PC-9 (cell line): ENCODE measurements at regions not wholly inside any gene's neighbourhood (a gene's known extent, or its start where the extent isn't known, plus 50 kb on each side); places are given as distances from the start of the nearest gene placed in this dataset.

Experiments
- BruUV-seq: library from RNA; stranded (reverse); fragments of 400-500 nt; replicated peaks from 2 replicates; lab custom pipeline; 2021; lab: Mats Ljungman, UMichigan
- CTCF ChIA-PET: fragments of 300-600 bp; sonication (Branson Sonifier 250); formaldehyde crosslinking; loops from one replicate; lab custom pipeline; 2022; ENCODE audit warnings: antibody characterized with exemption; lab: Charles Lee
- POLR2A ChIA-PET: fragments of 300-600 bp; sonication (Branson Sonifier 250); formaldehyde crosslinking; loops from one replicate; lab custom pipeline; 2022; ENCODE audit warnings: antibody characterized with exemption; ENCODE audit not compliant: unreplicated experiment; lab: Charles Lee
- DNase-seq, 2 experiments: peaks; one replicate each; pipeline versions ENCODE4 v3.0.0 to v3.0.0-alpha.2; 2015 to 2022; ENCODE audit warnings: mixed read lengths in 1 of 2
- H2AFZ ChIP-seq: fragments of 200-600 bp; sonication (generic); 2 replicates; pipeline ENCODE4 v1.8.1; 2017; ENCODE audit warnings: antibody characterized with exemption
- H3F3A ChIP-seq: fragments of 200-600 bp; sonication (generic); 2 replicates; pipeline ENCODE4 v1.8.1; 2017; ENCODE audit warnings: antibody characterized with exemption, mild to moderate bottlenecking, low read depth; ENCODE audit not compliant: insufficient read depth
- H3K27ac ChIP-seq: fragments of 200-600 bp; sonication (generic); 2 replicates; pipeline ENCODE4 v1.6.1; 2016; ENCODE audit warnings: mixed run types
- H3K27me3 ChIP-seq: fragments of 200-600 bp; sonication (generic); 2 replicates; pipeline ENCODE4 v1.6.1; 2016; ENCODE audit warnings: low read depth, mixed run types; ENCODE audit not compliant: insufficient read depth
- H3K36me3 ChIP-seq: fragments of 200-600 bp; sonication (generic); 2 replicates; pipeline ENCODE4 v1.6.1; 2016; ENCODE audit warnings: low read depth, mixed run types
- H3K4me1 ChIP-seq: fragments of 200-600 bp; sonication (generic); replicated peaks from 2 replicates; pipeline ENCODE4 v1.6.1; 2016; ENCODE audit warnings: mixed run types; ENCODE audit not compliant: insufficient read depth
- H3K4me2 ChIP-seq: fragments of 200-600 bp; sonication (generic); 2 replicates; pipeline ENCODE4 v1.6.1; 2017; ENCODE audit warnings: mixed run types
- H3K4me3 ChIP-seq: fragments of 200-600 bp; sonication (generic); 2 replicates; pipeline ENCODE4 v1.6.1; 2016; ENCODE audit warnings: mixed run types
- H3K79me2 ChIP-seq: fragments of 200-600 bp; sonication (generic); 2 replicates; pipeline ENCODE4 v1.6.1; 2017; ENCODE audit warnings: low read depth, mixed run types
- H3K9me2 ChIP-seq: fragments of 200-600 bp; sonication (generic); 2 replicates; pipeline ENCODE4 v1.8.1; 2017; ENCODE audit warnings: mild to moderate bottlenecking; ENCODE audit not compliant: insufficient read depth
- H3K9me3 ChIP-seq: fragments of 200-600 bp; sonication (generic); 2 replicates; pipeline ENCODE4 v1.8.1; 2016; ENCODE audit warnings: low read depth; ENCODE audit not compliant: insufficient read depth
- H4K20me1 ChIP-seq: fragments of 200-600 bp; sonication (generic); 2 replicates; pipeline ENCODE4 v1.8.1; 2017; ENCODE audit not compliant: insufficient read depth
- EZH2 ChIP-seq: fragments of 200-600 bp; sonication (generic); IDR thresholded peaks from 2 replicates; pipeline ENCODE4 v1.8.0; 2017; ENCODE audit warnings: antibody characterized with exemption, low read depth
- intact Hi-C: fragments of 100-400 bp; cut with micrococcal nuclease; formaldehyde crosslinking; loops from one replicate; pipeline ENCODE4 v1.10.0; 2022; ENCODE audit not compliant: unreplicated experiment
- TF ChIP-seq, protein P1 (sequence below): fragments of 200-600 bp; sonication (generic); conservative IDR thresholded peaks from 2 replicates; pipeline ENCODE4 v1.6.1; 2017; ENCODE audit warnings: mixed run types, antibody characterized with exemption, mild to moderate bottlenecking, moderate library complexity

DNA sequence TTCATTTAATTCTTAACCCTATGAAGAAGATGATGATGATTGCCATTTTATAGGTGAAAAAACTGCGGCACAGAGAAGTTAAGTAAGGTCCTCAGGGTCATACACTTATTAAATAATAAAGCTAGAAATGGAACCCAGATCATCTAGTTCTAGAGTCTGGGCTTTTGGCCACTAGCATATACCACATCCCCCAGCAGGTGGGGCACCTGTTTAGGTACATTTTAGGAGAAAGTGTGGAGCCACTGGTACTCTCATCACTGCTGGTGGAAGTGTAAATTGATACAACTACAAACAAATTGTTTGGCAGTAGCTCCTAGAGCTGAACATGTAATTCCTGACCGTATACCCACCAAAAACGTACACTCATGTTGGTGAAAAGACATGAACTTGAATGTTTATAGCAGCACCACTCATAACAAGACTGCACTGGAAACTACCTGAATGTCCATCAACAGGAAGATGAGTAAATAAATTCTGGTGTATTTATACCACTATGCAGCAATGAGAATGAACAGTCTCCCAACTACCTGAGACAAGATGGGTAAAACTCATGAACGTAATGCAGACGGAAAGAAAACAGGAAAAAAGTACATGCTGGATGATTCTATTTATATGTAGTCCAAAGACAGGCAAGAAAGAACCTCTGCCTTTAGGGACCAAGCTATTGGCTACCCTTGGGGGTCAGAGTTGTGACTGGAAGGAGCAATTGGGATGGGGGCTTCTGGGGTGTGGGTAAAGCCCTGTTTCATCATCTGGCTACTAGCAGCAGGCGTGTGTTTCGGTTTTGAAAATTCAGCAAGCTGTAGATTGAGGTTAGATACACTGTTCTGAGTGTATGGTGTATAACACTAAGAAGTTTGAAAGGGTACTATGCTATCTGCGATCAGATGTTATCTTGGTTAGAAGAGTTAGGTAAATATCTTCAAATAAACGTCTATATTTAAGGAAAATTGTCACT is 72.3 kb upstream of the ADGRG2 start:
- Histone ChIP-seq H3F3A (no peaks in the 10 kb centered on the region), H2AFZ (no peak overlapping the region), H3K4me1 (no peaks in the 10 kb centered on the region), H3K9me3 (no peaks in the 10 kb centered on the region), H3K27me3 (peaks cover 27% of the 10 kb centered on the region), H3K36me3 (no peaks in the 10 kb centered on the region), H3K4me2 (no peak overlapping the region), H3K27ac (no peak overlapping the region), H3K79me2 (no peaks in the 10 kb centered on the region), H4K20me1 (no peaks in the 10 kb centered on the region), H3K4me3 (no peak overlapping the region), H3K9me2 (no peaks in the 10 kb centered on the region)
- TF ChIP-seq EZH2, result no peak
- TF ChIP-seq, protein P1, sequence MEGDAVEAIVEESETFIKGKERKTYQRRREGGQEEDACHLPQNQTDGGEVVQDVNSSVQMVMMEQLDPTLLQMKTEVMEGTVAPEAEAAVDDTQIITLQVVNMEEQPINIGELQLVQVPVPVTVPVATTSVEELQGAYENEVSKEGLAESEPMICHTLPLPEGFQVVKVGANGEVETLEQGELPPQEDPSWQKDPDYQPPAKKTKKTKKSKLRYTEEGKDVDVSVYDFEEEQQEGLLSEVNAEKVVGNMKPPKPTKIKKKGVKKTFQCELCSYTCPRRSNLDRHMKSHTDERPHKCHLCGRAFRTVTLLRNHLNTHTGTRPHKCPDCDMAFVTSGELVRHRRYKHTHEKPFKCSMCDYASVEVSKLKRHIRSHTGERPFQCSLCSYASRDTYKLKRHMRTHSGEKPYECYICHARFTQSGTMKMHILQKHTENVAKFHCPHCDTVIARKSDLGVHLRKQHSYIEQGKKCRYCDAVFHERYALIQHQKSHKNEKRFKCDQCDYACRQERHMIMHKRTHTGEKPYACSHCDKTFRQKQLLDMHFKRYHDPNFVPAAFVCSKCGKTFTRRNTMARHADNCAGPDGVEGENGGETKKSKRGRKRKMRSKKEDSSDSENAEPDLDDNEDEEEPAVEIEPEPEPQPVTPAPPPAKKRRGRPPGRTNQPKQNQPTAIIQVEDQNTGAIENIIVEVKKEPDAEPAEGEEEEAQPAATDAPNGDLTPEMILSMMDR, result no peak
- no peak for DNase-seq
- intact Hi-C loops, result no loop called here
- BruUV-seq, result no TSS peak
- ChIA-PET POLR2A (no interaction called here), CTCF (no interaction called here)

DNA sequence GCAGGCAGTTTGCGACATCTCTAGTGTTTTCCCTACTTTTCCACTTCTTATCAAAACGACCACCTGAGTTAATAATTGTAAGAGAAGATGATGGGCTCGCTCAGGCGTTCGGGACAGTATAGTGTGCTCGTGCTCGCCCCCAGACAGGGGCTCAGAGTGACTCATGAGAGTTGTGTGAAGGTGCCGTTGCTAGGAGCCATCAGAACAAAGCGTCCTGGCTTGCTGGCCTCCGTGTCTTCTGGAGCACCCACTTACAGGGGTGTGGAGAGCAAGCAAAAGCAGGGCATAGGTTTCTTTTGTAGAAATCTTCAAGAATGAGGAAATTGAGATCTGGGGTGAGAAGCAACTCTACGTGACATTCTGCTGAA is 73.0 kb upstream of the ADGRG2 start:
- POLR2A ChIA-PET, result no interaction called here
- intact Hi-C loops, result no loop called here
- H3F3A ChIP-seq, result no peaks in the 10 kb centered on the region

DNA sequence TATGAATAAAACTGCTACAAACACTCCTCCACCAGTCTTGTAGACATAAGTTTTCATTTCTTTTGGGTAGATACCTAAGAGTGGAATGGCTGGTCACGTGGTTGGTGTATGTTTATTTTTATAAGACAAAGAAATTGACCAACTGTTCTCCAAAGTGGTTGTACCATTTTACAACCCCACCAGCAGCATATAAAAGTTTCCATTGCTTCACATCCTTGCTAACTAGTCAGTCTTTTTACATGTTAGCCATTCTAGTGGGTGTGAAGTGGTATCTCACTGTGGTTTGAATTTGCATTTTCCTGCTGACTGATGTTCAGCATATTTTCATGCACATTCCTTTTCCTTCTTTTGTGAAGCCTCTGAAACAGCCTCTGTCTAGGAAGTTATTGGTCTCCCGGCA is 76.2 kb upstream of the ADGRG2 start:
- intact Hi-C loops, result no loop called here
- no peak for TF ChIP-seq EZH2
- TF ChIP-seq, protein P1, result no peak
- H3K9me2 ChIP-seq, result no peaks in the 10 kb centered on the region
- H3K79me2 ChIP-seq, result no peaks in the 10 kb centered on the region
- H3K27me3 ChIP-seq, result peaks cover 46% of the 10 kb centered on the region
- H3K4me3 ChIP-seq, result no peak overlapping the region
- H3K4me2 ChIP-seq, result no peak overlapping the region
- H3K4me1 ChIP-seq, result no peaks in the 10 kb centered on the region
- no peaks in the 10 kb centered on the region for H3F3A ChIP-seq
- ChIA-PET POLR2A (no interaction called here), CTCF (no interaction called here)
- DNase-seq, result no peak
- H4K20me1 ChIP-seq, result no peaks in the 10 kb centered on the region
- H3K27ac ChIP-seq, result no peak overlapping the region
- H2AFZ ChIP-seq, result no peak overlapping the region
- BruUV-seq, result no TSS peak
- H3K9me3 ChIP-seq, result no peaks in the 10 kb centered on the region
- no peaks in the 10 kb centered on the region for H3K36me3 ChIP-seq

More for the DNA sequence above, 73.0 kb upstream of the ADGRG2 start:
- no peaks in the 10 kb centered on the region for H3K9me3 ChIP-seq
- no peak overlapping the region for H3K4me3 ChIP-seq
- BruUV-seq, result no TSS peak
- DNase-seq, result peak in 1 of 2 experiments; percentile 41
- H3K4me2 ChIP-seq, result no peak overlapping the region
- H3K9me2 ChIP-seq, result no peaks in the 10 kb centered on the region
- peaks cover 31% of the 10 kb centered on the region for H3K27me3 ChIP-seq
- TF ChIP-seq, protein P1, result no peak
- TF ChIP-seq EZH2, result no peak
- H4K20me1 ChIP-seq, result no peaks in the 10 kb centered on the region
- H3K4me1 ChIP-seq, result no peaks in the 10 kb centered on the region
- no peak overlapping the region for H2AFZ ChIP-seq
- H3K27ac ChIP-seq, result no peak overlapping the region
- H3K79me2 ChIP-seq, result no peaks in the 10 kb centered on the region
- H3K36me3 ChIP-seq, result no peaks in the 10 kb centered on the region
- CTCF ChIA-PET, result no interaction called here
